OCI-LY1 (cell line): ENCODE measurements at regions not wholly inside any gene's neighbourhood (a gene's known extent, or its start where the extent isn't known, plus 50 kb on each side); places are given as distances from the start of the nearest gene placed in this dataset.

ENCODE experiments used
- H2AFZ ChIP-seq: fragments of 200-600 bp; sonication (generic), shearing (Covaris generic); 2 replicates; pipeline ENCODE4 v1.6.0; 2014; ENCODE audit warnings: antibody characterized with exemption, mild to moderate bottlenecking, low read length
- H3F3A ChIP-seq: fragments of 200-600 bp; sonication (generic), shearing (Covaris generic); 2 replicates; pipeline ENCODE4 v1.6.0; 2014; ENCODE audit warnings: mild to moderate bottlenecking, antibody characterized with exemption, low read length, moderate library complexity; ENCODE audit not compliant: insufficient read depth
- H3K27ac ChIP-seq: fragments of 200-600 bp; sonication (generic); 2 replicates; pipeline ENCODE4 v1.5.1; 2014; ENCODE audit warnings: low read length, mixed run types, mild to moderate bottlenecking, low read depth; ENCODE audit not compliant: poor library complexity, severe bottlenecking
- H3K27me3 ChIP-seq: fragments of 200-600 bp; sonication (generic); 2 replicates; pipeline ENCODE4 v1.6.0; 2014; ENCODE audit warnings: antibody characterized with exemption, mild to moderate bottlenecking, low read length, moderate library complexity; ENCODE audit not compliant: insufficient read depth
- H3K36me3 ChIP-seq: fragments of 200-600 bp; sonication (generic); 2 replicates; pipeline ENCODE4 v1.6.1; 2014; ENCODE audit warnings: mild to moderate bottlenecking, antibody characterized with exemption, low read length, moderate library complexity, mixed read lengths; ENCODE audit not compliant: insufficient read depth
- H3K4me1 ChIP-seq: fragments of 200-600 bp; sonication (generic); 2 replicates; pipeline ENCODE4 v1.5.1; 2014; ENCODE audit warnings: mild to moderate bottlenecking, low read length, moderate library complexity; ENCODE audit not compliant: insufficient read depth, severe bottlenecking
- H3K4me2 ChIP-seq: fragments of 200-600 bp; sonication (generic), shearing (Covaris generic); 2 replicates; pipeline ENCODE4 v1.6.1; 2014; ENCODE audit warnings: low read length
- H3K4me3 ChIP-seq: fragments of 200-600 bp; sonication (generic); 2 replicates; pipeline ENCODE4 v1.5.1; 2014; ENCODE audit warnings: low read length, low read depth, mild to moderate bottlenecking, mixed read lengths; ENCODE audit not compliant: poor library complexity, severe bottlenecking
- H3K79me2 ChIP-seq: fragments of 200-600 bp; shearing (Covaris generic); 2 replicates; pipeline ENCODE4 v1.6.1; 2016; ENCODE audit warnings: mixed run types, low read length, mixed read lengths; ENCODE audit not compliant: insufficient read depth
- H3K9ac ChIP-seq: fragments of 200-600 bp; sonication (generic), shearing (Covaris generic); 2 replicates; pipeline ENCODE4 v1.6.1; 2014; ENCODE audit warnings: mild to moderate bottlenecking, low read length, mixed read lengths
- H3K9me2 ChIP-seq: fragments of 200-600 bp; sonication (generic), shearing (Covaris generic); 2 replicates; pipeline ENCODE4 v1.6.1; 2014; ENCODE audit warnings: low read depth, mild to moderate bottlenecking, low read length, mixed read lengths
- H3K9me3 ChIP-seq: fragments of 200-600 bp; shearing (Covaris generic); 2 replicates; pipeline ENCODE4 v1.6.1; 2014; ENCODE audit warnings: low read length, mixed read lengths
- H4K20me1 ChIP-seq: fragments of 200-600 bp; sonication (generic), shearing (Covaris generic); 2 replicates; pipeline ENCODE4 v1.6.0; 2016; ENCODE audit warnings: mild to moderate bottlenecking, low read length; ENCODE audit not compliant: insufficient read depth
- EZH2 ChIP-seq: fragments of 200-600 bp; sonication (generic), shearing (Covaris generic); IDR thresholded peaks from 2 replicates; pipeline ENCODE4 v1.8.0; 2017; ENCODE audit warnings: borderline replicate concordance, mixed run types, mild to moderate bottlenecking, antibody characterized with exemption, low read length, moderate library complexity, mixed read lengths
- TF ChIP-seq, protein P1 (sequence below): fragments of 200-600 bp; sonication (generic), shearing (Covaris generic); IDR thresholded peaks from 2 replicates; pipeline ENCODE4 v1.5.1; 2017; ENCODE audit warnings: mild to moderate bottlenecking, antibody characterized with exemption, low read length, moderate library complexity, mixed read lengths

DNA sequence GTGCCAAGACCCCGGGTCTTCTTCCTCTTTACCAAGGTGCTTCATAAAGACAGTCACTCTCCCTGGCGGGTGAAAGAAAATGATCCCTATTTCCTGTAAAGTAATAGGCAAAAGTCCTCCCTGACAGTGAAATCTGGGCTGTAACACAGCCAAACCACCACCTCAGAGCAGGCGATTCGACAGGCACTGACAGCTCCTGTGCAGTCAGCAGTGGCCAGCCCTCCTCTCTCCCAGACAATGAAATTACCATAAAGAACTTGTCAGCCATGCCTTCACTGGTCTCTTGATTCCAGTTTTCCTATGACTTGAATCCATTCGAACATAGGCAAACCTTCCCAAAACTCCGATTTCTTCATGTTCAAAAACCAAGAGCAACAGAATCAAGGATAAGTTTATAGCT, 492.2 kb upstream of the DAB1 start:
- Histone ChIP-seq H3K36me3 (no peaks in the 10 kb centered on the region), H3K9me2 (no peaks in the 10 kb centered on the region), H3K79me2 (no peaks in the 10 kb centered on the region), H3K27ac (no peak overlapping the region), H3K9me3 (no peaks in the 10 kb centered on the region), H3K27me3 (no peaks in the 10 kb centered on the region), H4K20me1 (no peaks in the 10 kb centered on the region), H3K4me2 (no peak overlapping the region), H3F3A (no peaks in the 10 kb centered on the region), H2AFZ (no peak overlapping the region), H3K4me1 (no peaks in the 10 kb centered on the region), H3K9ac (no peak overlapping the region), H3K4me3 (no peak overlapping the region)
- no peak for TF ChIP-seq EZH2
- TF ChIP-seq, protein P1, sequence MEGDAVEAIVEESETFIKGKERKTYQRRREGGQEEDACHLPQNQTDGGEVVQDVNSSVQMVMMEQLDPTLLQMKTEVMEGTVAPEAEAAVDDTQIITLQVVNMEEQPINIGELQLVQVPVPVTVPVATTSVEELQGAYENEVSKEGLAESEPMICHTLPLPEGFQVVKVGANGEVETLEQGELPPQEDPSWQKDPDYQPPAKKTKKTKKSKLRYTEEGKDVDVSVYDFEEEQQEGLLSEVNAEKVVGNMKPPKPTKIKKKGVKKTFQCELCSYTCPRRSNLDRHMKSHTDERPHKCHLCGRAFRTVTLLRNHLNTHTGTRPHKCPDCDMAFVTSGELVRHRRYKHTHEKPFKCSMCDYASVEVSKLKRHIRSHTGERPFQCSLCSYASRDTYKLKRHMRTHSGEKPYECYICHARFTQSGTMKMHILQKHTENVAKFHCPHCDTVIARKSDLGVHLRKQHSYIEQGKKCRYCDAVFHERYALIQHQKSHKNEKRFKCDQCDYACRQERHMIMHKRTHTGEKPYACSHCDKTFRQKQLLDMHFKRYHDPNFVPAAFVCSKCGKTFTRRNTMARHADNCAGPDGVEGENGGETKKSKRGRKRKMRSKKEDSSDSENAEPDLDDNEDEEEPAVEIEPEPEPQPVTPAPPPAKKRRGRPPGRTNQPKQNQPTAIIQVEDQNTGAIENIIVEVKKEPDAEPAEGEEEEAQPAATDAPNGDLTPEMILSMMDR = no peak

DNA sequence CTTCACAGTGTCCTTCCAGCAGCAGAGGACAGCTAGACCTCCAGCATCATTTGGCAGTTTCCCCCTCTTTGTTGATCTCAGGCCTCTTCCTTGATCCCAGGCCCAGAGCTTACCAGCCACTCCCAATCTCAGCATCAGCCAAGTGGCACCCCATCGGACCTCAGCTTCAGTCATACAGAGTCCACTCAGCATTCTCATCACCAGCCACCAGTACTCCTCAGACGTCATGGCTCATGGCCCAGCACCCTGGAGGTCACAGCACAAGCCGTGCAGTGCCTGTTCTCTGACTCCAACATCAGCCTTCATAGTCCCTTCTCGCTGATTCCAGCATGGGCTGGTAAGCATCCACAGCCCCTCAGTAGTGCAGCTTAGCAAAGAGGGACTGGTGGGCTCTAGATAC, 487.6 kb upstream of the DAB1 start:
- Histone ChIP-seq H3K27ac (no peak overlapping the region), H3F3A (no peaks in the 10 kb centered on the region), H3K79me2 (no peaks in the 10 kb centered on the region), H3K4me2 (no peak overlapping the region), H3K9me2 (no peaks in the 10 kb centered on the region), H2AFZ (no peak overlapping the region), H3K4me3 (no peak overlapping the region), H3K36me3 (no peaks in the 10 kb centered on the region), H3K4me1 (no peaks in the 10 kb centered on the region), H3K27me3 (no peaks in the 10 kb centered on the region), H3K9me3 (no peaks in the 10 kb centered on the region), H3K9ac (no peak overlapping the region), H4K20me1 (no peaks in the 10 kb centered on the region)
- no peak for TF ChIP-seq EZH2
- TF ChIP-seq, protein P1 = no peak

DNA sequence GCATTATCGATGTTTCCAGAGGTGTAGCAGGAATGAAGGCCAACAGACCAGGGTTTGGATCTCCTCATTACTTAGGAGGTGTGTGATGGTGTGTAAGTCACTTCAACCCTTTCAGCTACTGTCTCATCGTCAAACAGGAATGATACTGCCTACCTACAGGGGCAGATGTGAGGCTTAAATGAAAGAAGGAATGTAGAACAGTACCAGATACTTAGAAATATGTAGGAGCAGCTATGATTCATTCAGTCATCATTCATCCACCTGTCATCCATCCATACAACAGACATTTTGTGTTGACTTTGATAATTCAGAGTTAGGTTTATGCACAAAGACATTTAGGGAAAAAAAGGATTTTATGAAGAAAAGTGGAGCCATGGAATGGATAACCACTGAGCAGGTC, 486.9 kb upstream of the DAB1 start:
- no peaks in the 10 kb centered on the region for H3K9me2 ChIP-seq
- no peaks in the 10 kb centered on the region for H3K36me3 ChIP-seq
- H3K9me3 ChIP-seq = no peaks in the 10 kb centered on the region
- no peak overlapping the region for H3K4me3 ChIP-seq
- no peak overlapping the region for H3K4me2 ChIP-seq
- H3K27ac ChIP-seq = no peak overlapping the region
- no peaks in the 10 kb centered on the region for H4K20me1 ChIP-seq
- no peaks in the 10 kb centered on the region for H3K4me1 ChIP-seq
- no peak overlapping the region for H3K9ac ChIP-seq
- no peaks in the 10 kb centered on the region for H3K27me3 ChIP-seq
- no peak overlapping the region for H2AFZ ChIP-seq
- TF ChIP-seq EZH2 = no peak
- TF ChIP-seq, protein P1 = no peak
- H3F3A ChIP-seq = no peaks in the 10 kb centered on the region
- no peaks in the 10 kb centered on the region for H3K79me2 ChIP-seq
